ENCODE measurements at regions not wholly inside any gene's neighbourhood (a gene's known extent, or its start where the extent isn't known, plus 50 kb on each side); places are given as distances from the start of the nearest gene placed in this dataset.

DNA sequence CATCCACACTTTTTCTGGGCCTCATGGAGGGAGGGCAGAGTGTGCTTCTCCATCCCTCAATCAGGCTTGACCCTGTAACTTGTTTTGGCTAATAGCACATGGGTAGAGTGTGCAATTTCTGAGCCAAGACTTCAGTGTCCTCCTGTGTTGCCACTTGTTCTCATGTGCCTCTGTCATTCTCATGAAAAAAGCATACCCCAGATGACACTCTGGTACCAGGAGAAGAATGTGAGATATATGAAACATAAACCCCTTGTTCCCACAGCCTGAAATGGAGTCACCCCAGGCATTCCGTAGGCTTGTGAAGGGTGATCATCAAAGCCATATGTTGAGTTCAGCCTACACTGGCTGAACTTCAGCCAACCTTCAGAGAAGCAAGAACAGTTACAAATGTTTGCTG is 239.2 kb upstream of the MIR17HG start:
- TF ChIP-seq CTCF (IDR thresholded peaks at IDR 0.05; ENCODE audit: low read depth, low read length) (no peak), EZH2phosphoT487 (IDR thresholded peaks at IDR 0.05; ENCODE audit: low read depth) (no peak)

Measured in OCI-LY3 (cell line).